Uterus (tissue), 2 donors: ENCODE measurements at regions not wholly inside any gene's neighbourhood (a gene's known extent, or its start where the extent isn't known, plus 50 kb on each side); places are given as distances from the start of the nearest gene placed in this dataset.

Experiments
- POLR2A ChIP-seq, 2 donors: fragments of 450-650 bp; IDR thresholded peaks; one replicate each; pipeline ENCODE4 v1.6.1; 2016; ENCODE audit warnings: antibody characterized with exemption in 2 of 2, mild to moderate bottlenecking in 1 of 2, moderate library complexity in 1 of 2
- TF ChIP-seq, protein P1 (sequence below), 4 experiments: fragments of 200-600 bp in 2 of 4; fragments of 450-650 bp in 2 of 4; sonication (generic) in 2 of 4; IDR thresholded peaks; one replicate each; pipeline ENCODE4 v1.5.1; 2016 to 2019; ENCODE audit warnings: antibody characterized with exemption in 4 of 4, mild to moderate bottlenecking in 2 of 4, moderate library complexity in 1 of 4

DNA sequence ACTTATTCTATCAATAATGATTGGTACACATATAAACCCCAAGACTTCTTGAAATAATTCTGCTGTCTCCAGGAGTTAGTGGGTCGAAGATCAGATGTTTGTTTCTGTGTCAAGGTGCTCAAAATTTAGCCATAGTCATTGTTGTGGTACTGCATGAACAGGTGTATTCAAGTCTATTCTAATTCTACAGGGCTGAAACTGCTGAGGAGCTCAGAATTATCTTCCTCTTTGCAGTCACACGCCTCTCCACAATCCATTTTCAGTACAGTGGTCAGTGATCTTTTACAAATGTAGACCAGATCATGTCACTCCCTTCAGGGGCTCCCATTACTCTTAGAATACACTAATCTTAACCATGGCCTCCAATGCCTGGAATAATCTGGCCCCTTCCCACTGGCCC, 527.5 kb downstream of the NTRK3 start:
- TF ChIP-seq, protein P1, sequence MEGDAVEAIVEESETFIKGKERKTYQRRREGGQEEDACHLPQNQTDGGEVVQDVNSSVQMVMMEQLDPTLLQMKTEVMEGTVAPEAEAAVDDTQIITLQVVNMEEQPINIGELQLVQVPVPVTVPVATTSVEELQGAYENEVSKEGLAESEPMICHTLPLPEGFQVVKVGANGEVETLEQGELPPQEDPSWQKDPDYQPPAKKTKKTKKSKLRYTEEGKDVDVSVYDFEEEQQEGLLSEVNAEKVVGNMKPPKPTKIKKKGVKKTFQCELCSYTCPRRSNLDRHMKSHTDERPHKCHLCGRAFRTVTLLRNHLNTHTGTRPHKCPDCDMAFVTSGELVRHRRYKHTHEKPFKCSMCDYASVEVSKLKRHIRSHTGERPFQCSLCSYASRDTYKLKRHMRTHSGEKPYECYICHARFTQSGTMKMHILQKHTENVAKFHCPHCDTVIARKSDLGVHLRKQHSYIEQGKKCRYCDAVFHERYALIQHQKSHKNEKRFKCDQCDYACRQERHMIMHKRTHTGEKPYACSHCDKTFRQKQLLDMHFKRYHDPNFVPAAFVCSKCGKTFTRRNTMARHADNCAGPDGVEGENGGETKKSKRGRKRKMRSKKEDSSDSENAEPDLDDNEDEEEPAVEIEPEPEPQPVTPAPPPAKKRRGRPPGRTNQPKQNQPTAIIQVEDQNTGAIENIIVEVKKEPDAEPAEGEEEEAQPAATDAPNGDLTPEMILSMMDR (IDR thresholded peaks at IDR 0.05) = no peak
- TF ChIP-seq POLR2A (IDR thresholded peaks at IDR 0.05) = no peak
